Astrocyte of the cerebellum (primary cell): ENCODE measurements at regions not wholly inside any gene's neighbourhood (a gene's known extent, or its start where the extent isn't known, plus 50 kb on each side); places are given as distances from the start of the nearest gene placed in this dataset.

Experiments used
- DNase-seq: peaks from one replicate; pipeline ENCODE4 v3.0.0-alpha.2; 2011; ENCODE audit warnings: low read depth
- H3K4me3 ChIP-seq: 2 replicates; pipeline ENCODE4 v1.5.1; 2011; ENCODE audit warnings: mild to moderate bottlenecking, low read depth, low read length, moderate library complexity
- in situ Hi-C: cut with HindIII; loops from 2 replicates; pipeline ENCODE4 v1.10.0; 2017; ENCODE audit warnings: low sequenced_read_pairs
- TF ChIP-seq, protein P1 (sequence below): IDR thresholded peaks from 2 replicates; pipeline ENCODE4 v1.5.1; 2012; ENCODE audit warnings: low read length, low read depth, moderate library complexity, mild to moderate bottlenecking; ENCODE audit errors: missing control alignments

DNA sequence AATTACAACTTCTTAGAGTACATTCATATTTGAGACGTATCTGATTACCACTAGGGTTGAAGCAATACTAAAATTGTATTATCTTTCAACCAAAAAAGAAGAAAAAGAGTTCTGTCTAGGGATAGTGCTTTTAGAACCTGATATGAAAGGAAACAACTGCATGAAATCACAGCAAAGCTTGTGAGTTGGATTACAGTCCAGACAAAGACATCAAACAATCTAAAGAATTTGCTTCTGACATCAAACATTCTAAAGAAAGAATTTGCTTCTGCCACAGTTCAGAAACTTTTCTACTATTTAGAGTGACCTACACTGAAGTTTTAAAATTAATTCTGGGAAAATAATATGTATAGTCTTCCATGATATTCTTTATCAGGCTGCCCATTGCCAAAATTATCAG lies 1141.1 kb upstream of the ACO1 start:
- no peak for DNase-seq
- in situ Hi-C loops: no loop called here
- TF ChIP-seq, protein P1, sequence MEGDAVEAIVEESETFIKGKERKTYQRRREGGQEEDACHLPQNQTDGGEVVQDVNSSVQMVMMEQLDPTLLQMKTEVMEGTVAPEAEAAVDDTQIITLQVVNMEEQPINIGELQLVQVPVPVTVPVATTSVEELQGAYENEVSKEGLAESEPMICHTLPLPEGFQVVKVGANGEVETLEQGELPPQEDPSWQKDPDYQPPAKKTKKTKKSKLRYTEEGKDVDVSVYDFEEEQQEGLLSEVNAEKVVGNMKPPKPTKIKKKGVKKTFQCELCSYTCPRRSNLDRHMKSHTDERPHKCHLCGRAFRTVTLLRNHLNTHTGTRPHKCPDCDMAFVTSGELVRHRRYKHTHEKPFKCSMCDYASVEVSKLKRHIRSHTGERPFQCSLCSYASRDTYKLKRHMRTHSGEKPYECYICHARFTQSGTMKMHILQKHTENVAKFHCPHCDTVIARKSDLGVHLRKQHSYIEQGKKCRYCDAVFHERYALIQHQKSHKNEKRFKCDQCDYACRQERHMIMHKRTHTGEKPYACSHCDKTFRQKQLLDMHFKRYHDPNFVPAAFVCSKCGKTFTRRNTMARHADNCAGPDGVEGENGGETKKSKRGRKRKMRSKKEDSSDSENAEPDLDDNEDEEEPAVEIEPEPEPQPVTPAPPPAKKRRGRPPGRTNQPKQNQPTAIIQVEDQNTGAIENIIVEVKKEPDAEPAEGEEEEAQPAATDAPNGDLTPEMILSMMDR: no peak
- no peak overlapping the region for H3K4me3 ChIP-seq

DNA sequence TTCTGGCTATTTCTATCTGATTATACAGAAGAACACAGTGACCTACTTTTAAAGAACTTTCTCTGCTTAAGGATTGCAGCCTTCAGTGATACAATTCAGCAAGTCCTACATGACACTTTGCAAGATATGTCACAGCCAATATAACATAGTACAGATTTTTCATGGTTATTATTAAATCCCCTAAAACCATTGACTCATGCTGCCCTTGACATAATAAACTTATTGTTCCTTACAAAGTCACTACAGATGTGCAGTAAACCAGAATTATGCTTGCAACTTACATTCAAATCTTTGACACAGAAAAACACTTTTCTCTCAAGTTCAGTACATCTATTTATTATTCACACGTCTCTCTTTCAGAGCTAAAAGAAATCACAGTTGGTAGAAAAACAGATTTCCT lies 1136.3 kb upstream of the ACO1 start:
- H3K4me3 ChIP-seq: no peak overlapping the region
- TF ChIP-seq, protein P1: no peak
- in situ Hi-C loops: no loop called here
- DNase-seq: no peak

DNA sequence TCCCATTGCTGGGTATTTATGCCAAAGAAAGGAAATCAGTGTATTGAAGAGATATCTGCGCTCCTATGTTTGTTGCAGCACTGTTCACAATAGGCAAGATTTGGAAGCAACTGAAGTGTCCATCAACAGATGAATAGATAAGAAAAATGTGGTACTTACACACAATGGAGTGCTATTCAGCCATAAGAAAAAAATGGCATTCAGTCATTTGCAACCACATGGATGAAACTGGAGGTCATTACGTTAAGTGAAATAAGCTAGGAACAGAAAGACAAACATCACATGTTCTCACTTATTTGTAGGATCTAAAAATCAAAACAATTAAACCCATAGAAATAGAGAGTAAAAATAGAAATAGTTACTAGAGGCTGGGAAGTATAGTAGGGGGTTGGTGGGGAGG lies 1133.1 kb upstream of the ACO1 start:
- TF ChIP-seq, protein P1: no peak
- no peak overlapping the region for H3K4me3 ChIP-seq
- in situ Hi-C loops: no loop called here
- no peak for DNase-seq

DNA sequence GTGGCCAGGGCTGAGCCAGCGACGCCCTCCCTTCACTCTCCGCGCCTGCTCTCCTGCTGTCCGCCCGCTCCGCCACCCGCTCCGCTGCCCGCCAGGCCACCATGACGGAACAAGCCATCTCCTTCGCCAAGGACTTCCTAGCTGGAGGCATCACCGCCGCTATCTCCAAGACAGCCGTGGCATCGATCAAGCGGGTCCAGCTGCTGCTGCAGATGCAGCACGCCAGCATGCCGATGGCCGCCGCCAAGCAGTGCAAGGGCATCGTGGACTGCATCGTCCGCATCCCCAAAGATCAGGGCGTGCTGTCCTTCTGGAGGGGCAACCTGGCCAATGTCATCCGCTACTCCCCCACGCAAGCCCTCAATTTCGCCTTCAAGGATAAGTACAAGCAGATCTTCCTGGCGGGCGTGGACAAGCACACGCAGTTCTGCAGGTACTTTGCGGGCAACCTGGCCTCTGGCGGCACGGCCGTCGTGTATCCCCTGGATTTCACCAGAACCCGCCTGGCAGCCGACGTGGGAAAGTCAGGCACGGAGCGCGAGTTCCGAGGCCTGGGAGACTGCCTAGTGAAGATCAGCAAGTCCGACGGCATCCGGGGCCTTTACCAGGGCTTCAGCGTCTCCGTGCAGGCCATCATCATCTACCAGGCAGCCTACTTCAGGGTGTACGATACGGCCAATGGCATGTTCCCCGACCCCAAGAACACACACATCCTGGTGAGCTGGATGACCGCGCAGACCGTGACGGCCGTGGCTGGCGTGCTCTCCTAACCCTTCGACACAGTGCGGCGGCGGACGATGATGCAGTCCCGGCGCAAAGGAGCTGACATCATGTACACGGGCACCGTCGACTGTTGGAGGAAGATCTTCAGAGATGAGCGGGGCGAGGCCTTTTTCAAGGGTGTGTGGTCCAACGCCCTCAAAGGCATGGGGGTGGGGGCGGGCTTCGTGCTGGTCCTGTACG lies 1130.4 kb upstream of the ACO1 start:
- DNase-seq: no peak
- TF ChIP-seq, protein P1: no peak
- H3K4me3 ChIP-seq: no peak overlapping the region
- in situ Hi-C loops: no loop called here

DNA sequence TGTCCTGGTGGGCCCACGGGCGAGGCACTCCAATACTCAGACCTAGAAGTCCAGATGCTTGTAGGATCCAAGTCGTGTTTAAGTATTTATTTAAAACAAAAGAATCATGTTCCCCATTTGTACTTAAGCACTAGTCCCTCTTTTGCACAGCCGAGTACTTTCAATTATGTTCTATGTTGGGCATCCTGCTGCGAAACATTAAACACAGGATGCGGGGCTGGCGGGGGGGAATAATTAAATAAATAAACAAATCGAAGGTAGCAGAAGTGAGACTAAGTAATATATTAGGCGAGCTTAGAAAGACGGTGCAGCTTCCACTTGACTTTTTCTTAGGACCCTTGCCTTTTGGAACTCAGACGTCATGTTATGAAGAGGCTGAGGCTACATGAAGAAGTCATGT lies 1129.2 kb upstream of the ACO1 start:
- no peak for DNase-seq
- TF ChIP-seq, protein P1: no peak
- in situ Hi-C loops: no loop called here
- no peak overlapping the region for H3K4me3 ChIP-seq

DNA sequence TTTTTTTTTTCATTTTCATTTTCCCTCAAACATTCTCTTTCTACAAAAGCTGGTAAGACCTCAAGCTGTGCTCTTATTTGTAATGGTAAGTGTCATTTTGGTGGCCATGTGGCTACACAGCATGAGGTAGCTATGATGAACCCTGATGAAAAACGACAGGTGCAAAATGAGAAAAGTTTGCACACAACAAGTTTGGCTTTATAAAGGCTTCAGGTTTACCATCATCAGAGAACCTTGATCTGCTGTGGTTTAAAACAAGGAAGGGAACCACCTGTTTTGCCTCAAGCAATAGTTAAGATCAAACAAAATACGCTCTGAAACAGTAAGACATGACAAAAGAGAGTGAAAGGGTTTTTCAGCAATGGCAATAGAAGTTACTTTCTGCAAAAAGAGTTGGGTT lies 1124.6 kb upstream of the ACO1 start:
- H3K4me3 ChIP-seq: no peak overlapping the region
- TF ChIP-seq, protein P1: no peak
- DNase-seq: no peak
- in situ Hi-C loops: no loop called here
